NK-92 treated with Interleukin-12 subunit alpha and Interleukin-12 subunit beta, amount 100 ng/mL, for 24 hours (cell line): ENCODE measurements at regions not wholly inside any gene's neighbourhood (a gene's known extent, or its start where the extent isn't known, plus 50 kb on each side); places are given as distances from the start of the nearest gene placed in this dataset.
"Not testable (repeated sequence)": the region's sequence is repeated elsewhere in the genome, so short reads cannot be mapped to it uniquely, and the experiment has no call there.

Experiments used
- DNase-seq: peaks from one replicate; lab custom pipeline; 2025; lab: John Stamatoyannopoulos, UW

GRCh38 chr2:150669492-150669891 lies 182.0 kb upstream of the RND3 start:
- DNase-seq, result no peak

GRCh38 chr2:150667039-150667438 lies 179.6 kb upstream of the RND3 start:
- DNase-seq, result not testable (repeated sequence)

GRCh38 chr2:150663143-150663542 lies 175.7 kb upstream of the RND3 start:
- DNase-seq, result no peak

GRCh38 chr2:150656002-150656401 lies 168.5 kb upstream of the RND3 start:
- DNase-seq, result no peak

- no peak for DNase-seq
Observed at GRCh38 chr2:150653351-150653750, 165.9 kb upstream of the RND3 start.

- DNase-seq, result no peak
Observed at GRCh38 chr2:150647943-150648342, 160.5 kb upstream of the RND3 start.

- DNase-seq, result no peak
Observed at GRCh38 chr2:150646746-150647145, 159.3 kb upstream of the RND3 start.

- DNase-seq, result no peak
Observed at GRCh38 chr2:150644298-150645067, 157.0 kb upstream of the RND3 start.

- no peak for DNase-seq
Observed at GRCh38 chr2:150643114-150643725, 155.8 kb upstream of the RND3 start.

- DNase-seq, result no peak
Observed at GRCh38 chr2:150640039-150640438, 152.6 kb upstream of the RND3 start.

GRCh38 chr2:150639383-150639782 lies 151.9 kb upstream of the RND3 start:
- DNase-seq, result no peak

GRCh38 chr2:150631236-150631821 lies 143.9 kb upstream of the RND3 start:
- DNase-seq, result no peak

GRCh38 chr2:150630587-150631235 lies 143.2 kb upstream of the RND3 start:
- DNase-seq, result no peak

- DNase-seq, result no peak
Observed at GRCh38 chr2:150627526-150627925, 140.1 kb upstream of the RND3 start.

- DNase-seq, result no peak
Observed at GRCh38 chr2:150626934-150627411, 139.5 kb upstream of the RND3 start.

GRCh38 chr2:150625741-150626140 lies 138.3 kb upstream of the RND3 start:
- no peak for DNase-seq

GRCh38 chr2:150625303-150625702 lies 137.8 kb upstream of the RND3 start:
- DNase-seq, result no peak

GRCh38 chr2:150624001-150624401 lies 136.5 kb upstream of the RND3 start:
- no peak for DNase-seq

GRCh38 chr2:150621526-150622213 lies 134.2 kb upstream of the RND3 start:
- DNase-seq, result no peak

- DNase-seq, result no peak
Observed at GRCh38 chr2:150620855-150621254, 133.4 kb upstream of the RND3 start.

- no peak for DNase-seq
Observed at GRCh38 chr2:150620416-150620815, 132.9 kb upstream of the RND3 start.
